SJCRH30 (cell line): ENCODE measurements at regions not wholly inside any gene's neighbourhood (a gene's known extent, or its start where the extent isn't known, plus 50 kb on each side); places are given as distances from the start of the nearest gene placed in this dataset.
"Not testable (repeated sequence)": the region's sequence is repeated elsewhere in the genome, so short reads cannot be mapped to it uniquely, and the experiment has no call there.

ENCODE experiments used
- DNase-seq, 2 experiments: peaks; one replicate each; pipeline ENCODE4 v3.0.0-alpha.2; 2015 to 2020
- H3K27ac ChIP-seq: fragments of 250-450 bp; sonication (Bioruptor Pico); 2 replicates; pipeline ENCODE4 v1.5.1; 2020; ENCODE audit warnings: mild to moderate bottlenecking, moderate library complexity
- H3K27me3 ChIP-seq: fragments of 250-450 bp; sonication (Bioruptor Pico); 2 replicates; pipeline ENCODE4 v1.5.1; 2020; ENCODE audit warnings: mild to moderate bottlenecking, moderate library complexity
- H3K36me3 ChIP-seq: fragments of 250-450 bp; sonication (Bioruptor Pico); 2 replicates; pipeline ENCODE4 v1.5.1; 2020; ENCODE audit warnings: mild to moderate bottlenecking, moderate library complexity
- H3K4me1 ChIP-seq: fragments of 250-450 bp; sonication (Bioruptor Pico); 2 replicates; pipeline ENCODE4 v1.5.1; 2020; ENCODE audit warnings: mild to moderate bottlenecking, moderate library complexity
- H3K4me3 ChIP-seq: fragments of 250-450 bp; sonication (Bioruptor Pico); 2 replicates; pipeline ENCODE4 v1.5.1; 2020; ENCODE audit warnings: mild to moderate bottlenecking, moderate library complexity
- H3K9me3 ChIP-seq: fragments of 250-450 bp; sonication (Bioruptor Pico); replicated peaks from 2 replicates; pipeline ENCODE4 v1.5.1; 2020; ENCODE audit warnings: mild to moderate bottlenecking, moderate library complexity

GRCh38 chr16:88167798-88168556, 214.8 kb upstream of the ZNF469 start:
- H3K9me3 ChIP-seq, H3K4me1 ChIP-seq, H3K4me3 ChIP-seq, H3K27ac ChIP-seq, H3K36me3 ChIP-seq, DNase-seq, H3K27me3 ChIP-seq: not testable (repeated sequence)

- H3K27me3 ChIP-seq, DNase-seq, H3K27ac ChIP-seq: not testable (repeated sequence)
Measured at GRCh38 chr16:88168557-88168949, 214.2 kb upstream of the ZNF469 start.

GRCh38 chr16:88169136-88169830, 213.5 kb upstream of the ZNF469 start:
- not testable (repeated sequence) for H3K9me3 ChIP-seq, H3K27ac ChIP-seq

More at GRCh38 chr16:88168557-88168949, 214.2 kb upstream of the ZNF469 start:
- not testable (repeated sequence) for H3K4me3 ChIP-seq, H3K36me3 ChIP-seq, H3K4me1 ChIP-seq, H3K9me3 ChIP-seq

GRCh38 chr16:88169831-88170165, 213.0 kb upstream of the ZNF469 start:
- H3K36me3 ChIP-seq, H3K9me3 ChIP-seq, H3K4me1 ChIP-seq, H3K4me3 ChIP-seq, H3K27ac ChIP-seq, DNase-seq, H3K27me3 ChIP-seq: not testable (repeated sequence)

More at GRCh38 chr16:88169136-88169830, 213.5 kb upstream of the ZNF469 start:
- not testable (repeated sequence) for DNase-seq, H3K4me1 ChIP-seq, H3K36me3 ChIP-seq, H3K4me3 ChIP-seq, H3K27me3 ChIP-seq

DNA sequence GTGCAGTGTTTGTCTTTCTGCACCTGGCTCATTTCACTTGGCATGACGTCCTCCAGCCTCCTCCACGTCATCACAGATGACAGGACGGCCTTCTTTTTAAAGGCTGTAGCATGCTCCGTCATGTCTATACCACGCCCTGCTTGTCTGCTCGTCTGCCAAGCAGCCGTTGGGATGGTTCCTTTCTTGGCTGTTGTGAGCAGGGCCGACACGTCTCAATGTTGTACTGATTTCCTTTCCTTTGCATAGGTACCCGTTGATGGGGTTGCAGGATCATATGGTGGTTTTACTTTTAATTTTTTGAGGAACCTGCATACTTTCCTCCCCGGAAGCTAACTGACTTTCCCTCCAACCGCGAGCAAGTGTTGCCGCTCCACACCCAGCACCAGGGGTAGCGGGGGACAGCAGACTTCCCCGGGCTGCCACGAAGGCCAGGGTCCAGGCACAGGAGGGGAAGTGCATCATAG, 212.2 kb upstream of the ZNF469 start:
- Histone ChIP-seq H3K4me1 (no peaks in the 10 kb centered on the region), H3K27me3 (no peaks in the 10 kb centered on the region), H3K36me3 (no peaks in the 10 kb centered on the region), H3K9me3 (no peaks in the 10 kb centered on the region), H3K27ac (no peak overlapping the region), H3K4me3 (no peak overlapping the region)
- DNase-seq, result no peak

DNA sequence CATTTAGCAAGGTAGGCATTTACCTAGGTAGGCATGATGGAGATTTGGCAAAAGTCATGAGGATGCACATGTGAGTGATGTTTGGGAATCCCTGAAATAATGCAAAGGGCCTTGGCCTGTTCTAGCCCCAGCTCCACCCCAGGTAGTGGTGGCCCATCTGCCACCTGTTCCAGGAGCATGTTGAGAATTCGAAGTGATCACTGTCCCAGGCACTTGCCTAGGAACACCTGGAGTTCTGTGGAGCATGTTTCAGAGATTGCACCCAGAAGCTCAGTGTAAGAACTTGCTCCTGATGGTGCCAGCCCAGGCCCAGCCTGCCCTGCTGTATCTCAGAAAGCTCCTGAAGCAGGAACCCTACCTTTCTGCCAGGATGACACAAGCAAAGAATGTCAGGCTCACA, 211.6 kb upstream of the ZNF469 start:
- not testable (repeated sequence) for DNase-seq, H3K4me1 ChIP-seq, H3K27ac ChIP-seq, H3K9me3 ChIP-seq, H3K4me3 ChIP-seq, H3K36me3 ChIP-seq, H3K27me3 ChIP-seq

DNA sequence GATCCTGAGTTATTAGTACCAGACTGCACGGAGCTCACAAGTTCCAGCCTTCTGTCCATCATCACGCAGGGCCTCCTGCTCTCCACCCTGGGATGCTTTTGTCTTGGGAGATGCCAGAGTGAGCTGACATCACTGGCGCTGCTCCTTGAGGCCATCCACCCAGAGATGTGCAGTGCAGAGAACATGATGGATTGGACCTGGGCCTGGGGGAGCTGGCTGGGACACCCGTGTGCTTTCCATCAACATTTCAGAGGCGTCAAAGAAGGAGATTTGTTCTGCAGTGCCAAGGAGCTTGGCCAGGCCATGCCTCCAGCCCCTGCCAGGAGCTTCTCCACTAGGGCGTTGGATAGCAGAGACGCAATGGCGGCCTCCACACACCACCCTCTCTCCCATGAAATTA, 206.6 kb upstream of the ZNF469 start:
- H3K27ac ChIP-seq, DNase-seq: not testable (repeated sequence)

DNA sequence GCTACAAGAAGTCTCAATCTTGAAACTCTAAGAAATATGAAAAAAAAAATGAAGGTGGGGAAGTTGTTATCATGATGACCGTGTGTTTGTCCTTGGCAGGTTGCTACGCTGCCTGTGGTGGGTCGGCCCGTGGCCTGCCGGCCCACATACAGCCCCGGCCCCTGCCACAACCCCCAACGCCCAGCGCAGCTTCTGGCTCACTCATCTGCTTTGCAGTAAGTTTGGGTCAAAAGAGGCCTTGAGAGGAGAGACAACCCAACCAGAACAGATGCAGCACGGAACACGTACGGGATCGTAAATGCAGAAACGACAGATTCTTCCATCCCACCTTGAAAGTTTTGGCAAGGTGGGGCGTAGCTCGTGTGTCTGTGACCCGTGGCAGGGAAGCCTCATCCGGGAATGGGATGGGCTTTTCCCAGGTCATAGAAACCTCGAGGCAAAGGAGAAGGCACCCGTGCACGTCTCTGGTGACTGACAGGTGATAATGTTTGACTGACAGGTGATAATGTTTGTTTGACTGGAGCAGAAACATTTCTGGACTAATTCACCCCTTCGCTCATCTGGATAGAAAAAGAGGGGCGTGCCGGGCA, 206.1 kb upstream of the ZNF469 start:
- not testable (repeated sequence) for H3K9me3 ChIP-seq, DNase-seq

More for the DNA sequence above, 206.6 kb upstream of the ZNF469 start:
- H3K27me3 ChIP-seq, H3K36me3 ChIP-seq, H3K4me3 ChIP-seq, H3K4me1 ChIP-seq, H3K9me3 ChIP-seq: not testable (repeated sequence)

DNA sequence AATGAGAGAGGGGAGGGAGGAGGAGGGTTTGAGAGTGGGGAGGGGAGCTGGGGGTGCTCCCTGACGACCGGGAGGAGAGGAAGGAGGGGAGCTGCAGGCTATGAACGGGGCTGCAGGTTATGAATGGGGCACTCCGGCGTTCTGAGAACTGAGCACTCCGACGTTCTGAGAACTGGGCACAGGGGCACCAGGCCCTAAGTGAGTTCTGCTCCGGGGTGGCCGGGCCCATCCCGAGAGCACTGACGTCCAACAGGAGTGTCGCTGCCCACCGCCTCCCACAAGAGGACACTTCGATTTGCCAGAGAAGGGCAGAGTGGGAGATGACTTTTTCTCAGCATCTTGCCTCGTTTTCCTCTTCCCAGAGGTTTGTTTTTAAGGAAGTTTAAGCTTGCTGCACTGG, 204.5 kb upstream of the ZNF469 start:
- H3K27me3 ChIP-seq, H3K36me3 ChIP-seq, H3K9me3 ChIP-seq, H3K27ac ChIP-seq, H3K4me3 ChIP-seq, H3K4me1 ChIP-seq, DNase-seq: not testable (repeated sequence)

More for the DNA sequence above, 206.1 kb upstream of the ZNF469 start:
- H3K27ac ChIP-seq, H3K27me3 ChIP-seq, H3K4me1 ChIP-seq, H3K36me3 ChIP-seq, H3K4me3 ChIP-seq: not testable (repeated sequence)

- not testable (repeated sequence) for DNase-seq, H3K4me3 ChIP-seq, H3K9me3 ChIP-seq, H3K4me1 ChIP-seq, H3K27ac ChIP-seq, H3K36me3 ChIP-seq, H3K27me3 ChIP-seq
Measured at GRCh38 chr16:88178896-88179295, 203.9 kb upstream of the ZNF469 start.

DNA sequence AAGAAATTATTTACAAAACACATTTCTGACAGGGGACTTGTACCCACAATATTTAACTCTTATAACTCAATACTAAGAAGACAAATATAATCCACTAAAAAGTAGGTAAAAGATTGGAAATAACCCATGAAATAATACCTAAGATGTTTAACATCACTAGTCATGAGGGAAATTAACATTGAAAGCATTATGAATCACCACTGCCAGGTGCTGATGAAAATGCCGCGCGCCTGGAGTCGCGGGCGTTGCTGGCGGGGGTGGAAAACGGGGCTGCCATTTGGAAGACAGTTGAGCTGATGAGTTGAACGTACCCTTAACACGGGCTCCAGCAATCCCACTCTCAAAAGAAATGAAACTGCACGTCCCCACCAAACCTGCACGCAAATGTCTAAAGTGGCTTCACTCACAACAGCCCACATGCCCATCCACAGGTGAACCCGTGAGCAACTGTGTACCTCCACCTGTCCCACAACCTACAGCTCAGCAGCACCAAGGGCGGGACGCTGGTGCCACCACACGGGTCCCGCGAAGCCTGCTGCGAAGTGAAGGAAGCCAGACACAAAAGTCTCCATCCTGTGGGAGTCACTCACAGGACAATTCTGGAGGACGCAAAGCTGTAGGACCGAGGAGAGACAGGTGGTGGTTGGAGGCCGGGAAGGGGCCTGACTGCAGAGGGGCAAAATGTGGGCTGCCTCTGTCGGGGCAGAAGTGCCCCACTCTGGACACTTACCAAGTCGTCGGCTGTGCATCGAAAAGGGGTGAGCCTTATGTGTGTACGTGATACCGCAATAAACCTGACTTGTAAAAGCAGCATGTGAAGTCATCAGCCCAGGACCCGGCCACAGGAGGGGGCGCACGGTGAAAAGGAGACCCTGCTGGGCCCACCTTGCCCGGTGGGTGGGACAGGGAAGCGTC, 199.5 kb upstream of the ZNF469 start:
- not testable (repeated sequence) for H3K4me3 ChIP-seq, H3K9me3 ChIP-seq, H3K36me3 ChIP-seq, H3K27me3 ChIP-seq, DNase-seq, H3K27ac ChIP-seq, H3K4me1 ChIP-seq

DNA sequence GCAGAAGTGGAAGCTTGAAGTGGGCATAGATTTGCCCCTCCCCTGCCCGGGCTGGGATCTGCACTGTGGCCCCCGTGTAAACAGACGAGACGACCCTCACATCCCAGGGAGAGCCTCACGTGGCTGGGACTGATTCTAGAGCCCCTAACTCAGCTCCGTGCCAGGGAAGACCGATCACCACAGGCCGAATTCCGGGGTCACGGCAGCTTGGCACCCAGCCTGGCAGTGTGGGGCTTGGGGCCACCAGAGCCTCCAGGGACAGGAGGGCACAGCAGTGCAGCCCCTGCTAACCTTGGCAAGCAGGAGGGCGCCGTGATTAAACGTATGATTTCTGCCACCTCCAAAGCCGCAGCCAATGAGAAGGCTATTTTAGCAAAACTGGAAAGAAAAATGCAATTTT, 198.7 kb upstream of the ZNF469 start:
- H3K27ac ChIP-seq, H3K36me3 ChIP-seq, H3K9me3 ChIP-seq, H3K4me1 ChIP-seq, H3K4me3 ChIP-seq, H3K27me3 ChIP-seq, DNase-seq: not testable (repeated sequence)

GRCh38 chr16:88184566-88185355, 198.0 kb upstream of the ZNF469 start:
- H3K27ac ChIP-seq, H3K4me3 ChIP-seq, DNase-seq, H3K27me3 ChIP-seq, H3K36me3 ChIP-seq, H3K4me1 ChIP-seq, H3K9me3 ChIP-seq: not testable (repeated sequence)

DNA sequence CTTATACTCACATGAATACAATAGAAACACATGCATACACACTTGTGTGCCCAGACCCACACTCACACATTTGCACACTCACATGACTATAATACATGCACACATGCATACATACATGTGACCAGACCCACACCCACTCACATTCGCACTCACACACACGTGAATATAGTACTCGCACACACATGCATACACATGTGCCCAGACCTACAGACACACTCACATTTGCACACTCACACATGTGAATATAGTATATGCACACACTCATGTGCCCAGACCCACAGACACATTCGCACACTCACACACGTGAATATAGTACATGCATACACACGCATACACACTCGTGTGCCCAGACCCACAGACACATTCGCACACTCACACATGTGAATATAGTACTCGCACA, 197.4 kb upstream of the ZNF469 start:
- H3K27me3 ChIP-seq, DNase-seq, H3K36me3 ChIP-seq, H3K4me3 ChIP-seq, H3K9me3 ChIP-seq, H3K27ac ChIP-seq, H3K4me1 ChIP-seq: not testable (repeated sequence)
